CD4-positive, alpha-beta T cell treated with Interferon alpha-2 for 1 hour (primary cell): ENCODE measurements at regions not wholly inside any gene's neighbourhood (a gene's known extent, or its start where the extent isn't known, plus 50 kb on each side); places are given as distances from the start of the nearest gene placed in this dataset.

ENCODE experiments used
- DNase-seq, 2 donors: peaks; one replicate each; pipeline ENCODE4 v3.0.0-alpha.2; 2020 to 2022

- DNase-seq = no peak
These were observed 148.5 kb downstream of the SOX2 start for GRCh38 chr3:181860235-181860634.

- no peak for DNase-seq
These were observed 150.8 kb downstream of the SOX2 start for GRCh38 chr3:181862502-181862901.

- no peak for DNase-seq
These were observed 156.9 kb downstream of the SOX2 start for GRCh38 chr3:181868576-181869082.

- DNase-seq = no peak
These were observed 161.2 kb downstream of the SOX2 start for GRCh38 chr3:181872887-181873286.

- DNase-seq = no peak
These were observed 168.2 kb downstream of the SOX2 start for GRCh38 chr3:181879926-181880325.

DNA sequence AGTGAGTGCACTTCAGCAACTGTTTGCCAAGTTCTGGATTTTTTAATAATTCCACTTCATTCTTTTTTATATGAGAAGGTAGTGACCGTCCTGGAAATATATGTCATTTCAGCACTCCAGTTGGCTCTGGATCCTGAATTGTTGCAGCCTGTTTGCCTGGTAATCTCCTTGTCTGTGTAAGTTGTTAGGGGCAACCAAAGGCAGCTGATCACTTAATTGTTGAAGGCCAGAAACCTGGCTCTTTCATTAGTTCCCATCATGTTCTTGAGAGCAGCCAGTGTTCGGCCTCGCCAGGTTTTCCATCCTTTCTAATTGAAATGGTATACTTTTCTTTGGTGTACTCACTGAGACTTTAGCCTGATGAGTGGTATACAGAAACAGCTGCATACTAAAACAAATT lies 168.6 kb downstream of the SOX2 start:
- DNase-seq = no peak

GRCh38 chr3:181881749-181882148 lies 170.0 kb downstream of the SOX2 start:
- DNase-seq = no peak

DNA sequence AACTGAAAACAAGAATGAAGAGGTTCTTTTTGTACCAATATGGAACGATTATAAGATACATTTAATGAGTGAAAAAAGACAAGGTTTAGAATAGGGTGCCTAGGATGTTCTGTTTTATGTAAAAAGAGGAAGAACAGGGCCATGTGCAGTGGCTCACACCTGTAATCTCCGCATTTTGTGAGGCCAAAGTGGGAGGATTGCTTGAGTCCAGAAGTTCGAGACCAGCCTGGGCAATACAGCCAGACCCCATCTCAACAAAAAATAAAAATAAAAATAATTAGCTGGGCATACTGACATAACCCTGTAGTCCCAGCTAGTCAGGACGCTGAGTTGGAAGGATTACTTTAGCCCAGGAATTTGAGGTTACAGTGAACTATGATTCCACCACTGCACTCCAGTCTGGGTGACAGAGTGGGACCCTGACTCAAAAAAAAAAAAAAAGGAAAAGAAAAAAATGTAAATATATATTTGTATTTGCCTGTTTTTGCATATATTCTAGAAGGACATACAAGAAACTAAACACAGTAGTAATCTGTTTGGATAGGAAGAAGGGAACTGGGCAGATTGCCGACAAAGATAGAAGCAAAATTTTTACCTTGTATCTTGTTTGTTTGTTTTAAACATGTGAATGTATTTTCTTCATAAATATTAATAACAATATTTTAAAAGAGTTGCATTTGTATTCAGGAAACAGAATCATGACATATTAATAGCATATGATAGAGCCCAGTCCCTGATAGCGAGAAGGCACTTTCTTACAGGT lies 174.3 kb downstream of the SOX2 start:
- DNase-seq = no peak

- DNase-seq = no peak
These were observed 175.0 kb downstream of the SOX2 start for GRCh38 chr3:181886676-181887075.

- no peak for DNase-seq
These were observed 176.0 kb downstream of the SOX2 start for GRCh38 chr3:181887685-181888084.

DNA sequence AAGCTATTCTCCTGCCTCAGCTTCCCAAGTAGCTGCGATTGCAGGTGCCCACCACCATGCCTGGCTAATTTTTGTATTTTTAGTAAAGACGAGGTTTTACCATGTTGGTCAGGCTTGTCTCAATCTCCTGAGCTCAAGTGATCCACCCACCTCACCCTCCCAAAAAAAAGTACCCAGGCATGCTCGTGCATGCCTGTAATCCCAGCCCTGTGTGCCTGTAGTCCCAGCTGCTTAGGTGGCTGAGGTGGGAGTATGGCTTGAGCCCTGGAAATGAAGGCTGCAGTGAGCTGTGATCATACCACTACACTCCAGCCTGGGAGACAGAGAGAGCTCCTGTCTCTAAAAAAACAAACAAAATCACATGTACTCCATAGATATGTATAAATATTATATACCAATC lies 176.5 kb downstream of the SOX2 start:
- no peak for DNase-seq

- no peak for DNase-seq
These were observed 181.1 kb downstream of the SOX2 start for GRCh38 chr3:181892848-181893247.

DNA sequence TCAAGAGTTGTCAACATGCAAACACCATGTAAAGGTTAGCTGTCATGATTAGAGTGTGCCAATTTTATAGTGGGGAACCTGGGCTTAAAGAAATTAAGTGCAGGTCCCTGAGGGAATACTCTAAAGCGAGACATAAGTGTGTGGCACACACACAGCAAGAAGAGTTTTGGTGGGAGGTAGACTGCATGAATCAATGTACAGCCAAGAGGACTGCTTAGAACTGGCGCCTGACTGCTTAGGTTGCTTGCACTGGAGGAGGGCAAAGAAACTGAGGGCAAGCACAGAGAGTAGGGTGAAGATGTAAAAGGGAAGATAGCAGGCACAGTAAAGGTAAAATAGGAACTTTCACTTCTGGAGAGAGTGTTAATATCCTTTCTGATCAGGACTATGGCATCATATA lies 184.9 kb downstream of the SOX2 start:
- no peak for DNase-seq

- DNase-seq = no peak
These were observed 188.0 kb downstream of the SOX2 start for GRCh38 chr3:181899702-181900101.

GRCh38 chr3:181901626-181902025 lies 189.9 kb downstream of the SOX2 start:
- no peak for DNase-seq

GRCh38 chr3:181906338-181906737 lies 194.6 kb downstream of the SOX2 start:
- no peak for DNase-seq

DNA sequence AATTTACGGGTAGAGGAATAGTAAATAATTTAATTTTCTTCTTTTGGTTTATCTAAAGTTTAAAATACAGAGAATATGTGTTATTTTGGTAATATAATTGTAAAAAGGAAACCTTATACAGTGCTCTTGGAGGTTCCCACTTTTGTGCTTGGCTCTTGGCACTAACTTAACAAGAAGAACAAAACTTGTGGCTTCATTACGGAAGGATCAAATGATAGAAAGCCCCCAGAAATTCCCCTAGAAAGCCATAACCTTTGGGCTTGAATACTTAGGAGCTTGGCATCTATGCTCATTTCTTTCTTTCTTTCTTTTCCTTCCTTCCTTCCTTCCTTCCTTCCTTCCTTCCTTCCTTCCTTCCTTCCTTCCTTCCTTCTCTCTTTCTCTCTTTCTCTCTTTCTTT lies 197.5 kb downstream of the SOX2 start:
- no peak for DNase-seq

DNA sequence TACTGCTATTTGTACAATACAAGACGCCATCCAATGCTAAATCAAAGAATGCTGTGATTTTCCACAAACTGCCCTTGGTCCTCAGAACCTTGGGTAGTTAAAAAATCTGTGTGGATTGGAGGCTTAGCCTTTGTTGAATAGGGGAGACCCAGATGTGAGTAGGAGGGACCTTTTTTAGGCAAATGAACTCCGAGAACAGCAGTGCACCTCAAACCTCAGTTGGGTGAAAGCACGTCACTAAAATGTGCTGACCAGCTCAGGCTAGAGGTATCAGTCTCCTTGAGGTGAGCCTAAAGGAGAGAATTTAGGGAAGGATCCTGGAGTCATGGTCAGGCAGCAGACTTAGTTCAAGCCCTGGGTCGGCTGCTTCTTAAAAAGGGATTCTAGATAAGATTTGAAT lies 200.7 kb downstream of the SOX2 start:
- DNase-seq = no peak

GRCh38 chr3:181913254-181913653 lies 201.5 kb downstream of the SOX2 start:
- DNase-seq = no peak

DNA sequence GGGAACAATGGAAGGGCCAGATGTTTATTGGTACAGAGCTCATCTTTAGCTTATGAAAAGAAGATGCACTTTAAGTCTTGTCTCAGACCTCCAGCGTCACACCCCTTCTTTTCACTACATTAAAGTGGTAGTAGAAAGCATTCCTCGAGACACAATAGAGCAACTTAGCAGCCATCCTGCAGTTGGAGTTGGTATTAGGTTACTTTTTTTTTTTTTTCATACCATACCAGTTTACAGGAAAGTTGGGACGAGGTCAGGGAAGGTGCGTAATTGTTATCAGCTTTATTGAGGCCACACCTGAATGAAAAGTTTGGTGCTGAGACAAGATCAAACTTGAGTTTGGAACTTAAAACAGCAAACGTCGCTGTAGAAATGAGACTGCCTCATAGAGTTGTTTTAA lies 203.8 kb downstream of the SOX2 start:
- no peak for DNase-seq

DNA sequence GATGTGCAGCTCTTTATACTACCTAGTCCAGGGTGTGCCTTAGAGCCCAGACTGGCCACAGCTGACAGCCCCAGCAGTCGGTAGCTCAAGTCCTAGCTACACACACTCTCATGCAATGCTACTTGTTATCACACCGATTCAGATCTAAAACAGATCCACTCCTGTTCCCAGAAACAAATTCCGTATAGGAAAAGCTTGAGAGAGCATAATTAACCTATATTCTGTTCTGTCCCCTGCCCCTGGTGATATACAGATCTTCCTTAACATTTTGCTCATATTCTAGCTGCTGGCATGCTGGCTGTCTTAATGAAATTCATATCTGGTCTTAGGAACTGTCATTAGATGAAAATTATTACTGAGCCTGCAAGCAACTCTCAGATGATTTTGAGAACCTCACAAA lies 204.3 kb downstream of the SOX2 start:
- no peak for DNase-seq

DNA sequence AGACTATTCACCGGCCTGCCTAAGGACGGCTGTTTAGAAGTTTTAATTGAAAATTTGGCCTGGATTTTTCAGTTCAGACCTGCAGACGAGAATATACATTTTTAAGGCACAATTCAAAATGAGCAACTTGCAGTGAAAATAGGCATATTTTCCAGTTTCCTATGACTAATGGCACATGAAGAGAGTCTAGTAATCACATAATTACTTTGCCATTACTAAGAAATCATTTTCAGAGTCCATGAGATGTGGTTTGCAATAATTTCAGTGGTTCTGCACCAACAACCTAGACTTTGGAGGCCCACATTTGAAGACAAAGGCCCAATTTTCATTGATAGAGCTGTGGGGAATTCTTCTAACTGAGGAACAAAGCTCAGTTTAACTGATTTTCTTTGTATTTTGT lies 205.3 kb downstream of the SOX2 start:
- DNase-seq = no peak

- no peak for DNase-seq
These were observed 207.7 kb downstream of the SOX2 start for GRCh38 chr3:181919375-181919774.

DNA sequence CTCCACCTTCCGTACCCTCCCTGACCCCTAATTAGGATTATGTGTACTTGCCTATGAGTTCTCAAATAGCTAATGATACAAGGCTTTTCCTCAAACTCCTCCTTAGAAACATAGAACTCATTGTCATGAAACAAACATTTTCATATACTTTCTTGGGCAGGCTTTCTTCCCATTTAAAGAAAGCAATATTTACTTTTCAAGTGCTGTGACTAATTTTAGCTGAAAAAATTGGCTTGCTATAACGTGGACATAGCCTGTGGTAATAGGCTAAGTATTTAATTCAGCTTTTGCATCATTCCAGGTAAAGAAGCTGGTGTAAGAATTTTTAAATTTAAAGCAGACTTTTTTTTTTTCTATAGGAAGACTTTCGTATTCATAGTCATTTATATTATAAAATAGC lies 208.7 kb downstream of the SOX2 start:
- DNase-seq = no peak

GRCh38 chr3:181921220-181921619 lies 209.5 kb downstream of the SOX2 start:
- DNase-seq = no peak
